ENCODE measurements at regions not wholly inside any gene's neighbourhood (a gene's known extent, or its start where the extent isn't known, plus 50 kb on each side); places are given as distances from the start of the nearest gene placed in this dataset.

- TF ChIP-seq FOXP2 (optimal IDR thresholded peaks at IDR 0.05; ENCODE audit: borderline replicate concordance, extremely low read depth, extremely low read length, insufficient read depth) (no peak), TAF1 (IDR thresholded peaks at IDR 0.05; ENCODE audit: borderline replicate concordance, insufficient read depth, low read length) (no peak), POLR2AphosphoS5 (IDR thresholded peaks at IDR 0.05; ENCODE audit: low read depth, low read length) (no peak), SIN3A (IDR thresholded peaks at IDR 0.05; ENCODE audit: borderline replicate concordance, insufficient read depth, low read length) (no peak)
- TF ChIP-seq, protein P1, sequence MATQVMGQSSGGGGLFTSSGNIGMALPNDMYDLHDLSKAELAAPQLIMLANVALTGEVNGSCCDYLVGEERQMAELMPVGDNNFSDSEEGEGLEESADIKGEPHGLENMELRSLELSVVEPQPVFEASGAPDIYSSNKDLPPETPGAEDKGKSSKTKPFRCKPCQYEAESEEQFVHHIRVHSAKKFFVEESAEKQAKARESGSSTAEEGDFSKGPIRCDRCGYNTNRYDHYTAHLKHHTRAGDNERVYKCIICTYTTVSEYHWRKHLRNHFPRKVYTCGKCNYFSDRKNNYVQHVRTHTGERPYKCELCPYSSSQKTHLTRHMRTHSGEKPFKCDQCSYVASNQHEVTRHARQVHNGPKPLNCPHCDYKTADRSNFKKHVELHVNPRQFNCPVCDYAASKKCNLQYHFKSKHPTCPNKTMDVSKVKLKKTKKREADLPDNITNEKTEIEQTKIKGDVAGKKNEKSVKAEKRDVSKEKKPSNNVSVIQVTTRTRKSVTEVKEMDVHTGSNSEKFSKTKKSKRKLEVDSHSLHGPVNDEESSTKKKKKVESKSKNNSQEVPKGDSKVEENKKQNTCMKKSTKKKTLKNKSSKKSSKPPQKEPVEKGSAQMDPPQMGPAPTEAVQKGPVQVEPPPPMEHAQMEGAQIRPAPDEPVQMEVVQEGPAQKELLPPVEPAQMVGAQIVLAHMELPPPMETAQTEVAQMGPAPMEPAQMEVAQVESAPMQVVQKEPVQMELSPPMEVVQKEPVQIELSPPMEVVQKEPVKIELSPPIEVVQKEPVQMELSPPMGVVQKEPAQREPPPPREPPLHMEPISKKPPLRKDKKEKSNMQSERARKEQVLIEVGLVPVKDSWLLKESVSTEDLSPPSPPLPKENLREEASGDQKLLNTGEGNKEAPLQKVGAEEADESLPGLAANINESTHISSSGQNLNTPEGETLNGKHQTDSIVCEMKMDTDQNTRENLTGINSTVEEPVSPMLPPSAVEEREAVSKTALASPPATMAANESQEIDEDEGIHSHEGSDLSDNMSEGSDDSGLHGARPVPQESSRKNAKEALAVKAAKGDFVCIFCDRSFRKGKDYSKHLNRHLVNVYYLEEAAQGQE (IDR thresholded peaks at IDR 0.05; ENCODE audit: insufficient read depth in 1 of 2, low read depth in 2 of 2, low read length in 2 of 2), result no peak
Observed at GRCh38 chr6:170226647-170227046, 64.2 kb downstream of the DLL1 start.

- no peak for TF ChIP-seq POLR2AphosphoS5 (IDR thresholded peaks at IDR 0.05; ENCODE audit: low read depth, low read length)
- TF ChIP-seq, protein P1 (IDR thresholded peaks at IDR 0.05; ENCODE audit: insufficient read depth in 1 of 2, low read depth in 2 of 2, low read length in 2 of 2), result no peak
- TF ChIP-seq TAF1 (IDR thresholded peaks at IDR 0.05; ENCODE audit: borderline replicate concordance, insufficient read depth, low read length), result no peak
- TF ChIP-seq SIN3A (IDR thresholded peaks at IDR 0.05; ENCODE audit: borderline replicate concordance, insufficient read depth, low read length), result no peak
- TF ChIP-seq FOXP2 (optimal IDR thresholded peaks at IDR 0.05; ENCODE audit: borderline replicate concordance, extremely low read depth, extremely low read length, insufficient read depth), result no peak
Observed at GRCh38 chr6:170225852-170226417, 64.9 kb downstream of the DLL1 start.

DNA sequence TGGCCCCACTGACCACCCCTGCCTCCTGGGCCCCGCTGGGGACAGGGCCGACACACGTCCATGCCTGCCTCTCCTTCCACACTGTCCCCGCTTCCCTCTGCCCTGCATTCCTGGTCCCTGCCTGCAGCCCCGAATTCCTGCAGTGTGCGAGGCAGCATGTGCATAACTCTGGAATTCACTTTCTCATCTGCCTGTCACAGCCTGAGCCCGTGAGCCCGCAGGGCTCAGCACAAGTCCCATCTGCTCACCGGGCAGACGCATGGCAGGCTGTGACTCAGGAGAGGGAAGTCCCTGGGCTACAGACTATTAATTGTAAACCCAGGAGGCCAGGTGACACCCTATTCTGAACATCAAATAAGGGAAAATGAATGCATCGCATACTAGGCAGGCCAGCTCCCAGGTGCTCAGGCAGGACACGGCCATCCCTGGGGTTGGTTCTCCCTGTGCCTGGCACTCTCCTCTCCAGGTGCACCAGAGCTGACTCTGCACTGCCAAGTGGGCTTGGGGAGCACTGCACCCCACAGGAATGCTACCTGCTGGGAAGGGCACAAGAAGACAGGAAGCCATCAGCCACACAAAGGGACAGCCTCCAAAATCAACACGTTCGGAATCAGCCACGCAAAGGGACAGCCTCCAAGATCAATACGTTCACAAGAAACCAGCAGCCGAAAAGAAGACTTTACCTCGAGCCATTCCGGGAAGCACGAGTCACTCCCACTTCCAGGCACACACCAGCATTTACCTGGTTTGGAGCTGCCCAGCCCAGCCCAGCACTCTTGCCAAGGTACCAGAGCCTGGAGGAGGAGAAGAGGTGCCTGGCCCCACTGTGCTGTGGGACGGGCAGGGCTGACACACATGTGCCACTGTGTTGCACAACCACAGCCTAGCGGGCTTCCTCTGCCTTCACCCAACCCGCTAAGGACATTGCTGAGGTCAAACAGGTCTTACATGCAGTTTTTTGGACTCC lies 65.9 kb downstream of the DLL1 start:
- TF ChIP-seq SIN3A (IDR thresholded peaks at IDR 0.05; ENCODE audit: borderline replicate concordance, insufficient read depth, low read length) (no peak), TAF1 (IDR thresholded peaks at IDR 0.05; ENCODE audit: borderline replicate concordance, insufficient read depth, low read length) (no peak), FOXP2 (optimal IDR thresholded peaks at IDR 0.05; ENCODE audit: borderline replicate concordance, extremely low read depth, extremely low read length, insufficient read depth) (no peak), POLR2AphosphoS5 (IDR thresholded peaks at IDR 0.05; ENCODE audit: low read depth, low read length) (no peak)
- TF ChIP-seq, protein P1 (IDR thresholded peaks at IDR 0.05; ENCODE audit: insufficient read depth in 1 of 2, low read depth in 2 of 2, low read length in 2 of 2), result no peak

DNA sequence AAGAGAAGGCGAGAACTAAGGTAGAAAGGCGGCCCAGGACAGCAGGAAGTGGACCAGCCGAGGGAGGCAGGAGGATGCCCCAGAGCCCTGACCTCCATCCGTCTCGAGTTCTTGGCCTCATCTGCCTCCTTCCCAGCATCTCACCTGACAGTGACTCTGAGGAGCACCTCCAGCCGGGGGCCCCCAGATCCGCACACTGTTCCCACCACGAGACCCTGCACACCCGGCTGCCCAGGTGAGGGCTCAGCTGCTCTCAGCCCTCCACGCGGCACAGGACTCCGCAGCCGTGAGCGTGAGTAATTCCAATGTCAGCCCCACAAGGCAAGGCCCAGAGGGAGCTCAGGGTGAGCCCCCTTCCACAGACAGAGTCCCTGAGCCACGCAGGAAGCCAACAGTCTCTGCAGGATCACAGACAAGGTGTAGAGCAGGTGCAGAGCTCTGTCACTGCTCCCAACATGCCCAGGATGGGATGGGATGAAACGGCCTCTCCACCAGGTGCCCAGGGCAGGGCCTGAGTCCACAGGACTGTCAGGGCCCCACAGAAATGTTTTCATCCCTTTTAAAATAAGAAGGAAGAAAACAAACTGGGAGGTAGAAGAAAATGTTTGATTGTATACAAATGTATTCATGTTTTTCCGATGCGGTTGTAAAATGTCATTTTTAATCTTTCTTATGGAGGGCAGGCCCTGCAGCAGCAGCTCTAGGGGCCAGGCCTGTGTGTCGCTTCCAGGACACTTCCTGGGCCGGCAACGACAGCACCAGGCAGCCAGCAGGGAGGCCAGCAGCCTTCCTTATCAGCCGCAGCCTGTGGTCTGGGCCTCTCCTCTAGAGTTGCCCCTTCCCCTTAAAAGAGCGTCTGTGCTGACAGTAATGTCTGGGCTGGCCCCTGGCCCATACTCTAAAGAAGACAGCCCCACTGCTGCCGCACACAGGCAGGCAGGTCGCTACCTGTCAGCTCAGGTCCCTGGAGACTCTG lies 66.9 kb downstream of the DLL1 start:
- TF ChIP-seq, protein P1 (IDR thresholded peaks at IDR 0.05; ENCODE audit: insufficient read depth in 1 of 2, low read depth in 2 of 2, low read length in 2 of 2), result no peak
- TF ChIP-seq SIN3A (IDR thresholded peaks at IDR 0.05; ENCODE audit: borderline replicate concordance, insufficient read depth, low read length) (no peak), TAF1 (IDR thresholded peaks at IDR 0.05; ENCODE audit: borderline replicate concordance, insufficient read depth, low read length) (no peak), POLR2AphosphoS5 (IDR thresholded peaks at IDR 0.05; ENCODE audit: low read depth, low read length) (no peak), FOXP2 (optimal IDR thresholded peaks at IDR 0.05; ENCODE audit: borderline replicate concordance, extremely low read depth, extremely low read length, insufficient read depth) (no peak)
